Ecto neural progenitor cell (in vitro differentiated cells): ENCODE measurements at regions not wholly inside any gene's neighbourhood (a gene's known extent, or its start where the extent isn't known, plus 50 kb on each side); places are given as distances from the start of the nearest gene placed in this dataset.

Experiments used
- DNase-seq: peaks from one replicate; pipeline ENCODE4 v3.0.0-alpha.2; 2018; ENCODE audit warnings: low spot score

GRCh38 chr3:194928831-194929577 is 243.3 kb downstream of the FAM43A start:
- peak; percentile 61 for DNase-seq

- no peak for DNase-seq
Observed at GRCh38 chr3:194929578-194929960, 243.9 kb downstream of the FAM43A start.

GRCh38 chr3:194930377-194931204 is 244.9 kb downstream of the FAM43A start:
- peak; percentile 31 for DNase-seq

- DNase-seq, result no peak
Observed at GRCh38 chr3:194931347-194931746, 245.7 kb downstream of the FAM43A start.

DNA sequence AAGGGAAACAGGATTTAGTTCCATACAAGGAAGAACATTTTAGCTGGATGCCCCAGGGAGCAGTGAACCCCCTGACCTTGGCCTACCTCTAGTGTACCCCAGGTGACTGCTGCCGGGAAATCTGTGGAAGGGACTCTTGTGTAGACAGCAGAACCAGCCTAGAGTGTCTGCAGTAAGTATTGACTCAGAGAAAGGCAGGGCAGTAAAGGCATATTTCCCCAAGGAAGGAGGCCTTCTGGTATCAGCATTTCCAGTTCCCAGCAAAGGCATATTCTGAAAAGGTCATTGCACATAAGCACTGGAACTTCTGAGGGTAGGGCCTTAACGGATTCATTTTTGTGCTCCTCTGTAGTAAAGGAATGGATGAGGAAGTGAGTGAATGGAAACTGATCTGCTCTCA is 246.2 kb downstream of the FAM43A start:
- DNase-seq, result no peak

- DNase-seq, result peak; percentile 22
Observed at GRCh38 chr3:194933465-194933864, 247.8 kb downstream of the FAM43A start.

- peak; percentile 36 for DNase-seq
Observed at GRCh38 chr3:194935061-194935460, 249.4 kb downstream of the FAM43A start.

DNA sequence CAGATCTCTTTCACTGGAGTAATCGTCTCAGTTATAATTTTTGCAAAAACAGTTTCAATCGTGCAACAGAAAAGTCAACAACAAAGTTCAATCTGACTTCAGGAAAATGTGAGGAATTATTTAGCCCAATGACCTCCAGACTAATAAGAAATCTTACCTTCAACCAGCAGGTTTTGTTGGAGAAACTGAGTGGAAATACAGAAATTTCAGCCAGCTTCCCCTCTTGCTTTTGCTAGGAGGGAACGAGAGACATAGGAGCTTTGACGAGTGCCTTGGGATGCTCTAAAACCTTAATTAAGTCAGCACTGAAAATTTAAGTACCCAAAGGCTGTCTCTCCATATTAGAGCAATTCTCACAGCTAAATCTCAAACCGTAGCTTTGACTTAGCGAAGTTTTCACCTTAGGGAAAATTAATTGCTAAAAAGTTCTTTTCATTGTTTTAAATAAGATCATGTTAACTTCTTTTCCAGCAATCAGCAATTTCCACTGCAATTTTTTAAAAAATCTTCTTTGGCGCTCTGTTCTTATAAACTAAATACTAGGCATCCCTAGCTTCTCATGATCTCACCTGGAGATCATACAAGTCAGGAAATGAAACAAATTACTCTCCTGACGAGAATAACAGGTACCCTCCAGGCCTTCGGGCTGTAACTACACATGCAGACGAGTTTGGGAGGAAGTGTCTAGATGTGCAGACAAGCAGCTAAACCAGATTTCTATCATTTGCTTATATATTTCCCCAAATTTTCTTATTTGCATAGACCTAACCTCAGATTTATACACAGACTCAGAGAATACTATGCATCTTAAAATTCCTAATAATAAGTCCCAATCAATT is 250.2 kb downstream of the FAM43A start:
- no peak for DNase-seq

GRCh38 chr3:194936659-194937058 is 251.0 kb downstream of the FAM43A start:
- DNase-seq, result no peak

- no peak for DNase-seq
Observed at GRCh38 chr3:194937144-194937543, 251.5 kb downstream of the FAM43A start.

- no peak for DNase-seq
Observed at GRCh38 chr3:194937882-194938321, 252.2 kb downstream of the FAM43A start.

DNA sequence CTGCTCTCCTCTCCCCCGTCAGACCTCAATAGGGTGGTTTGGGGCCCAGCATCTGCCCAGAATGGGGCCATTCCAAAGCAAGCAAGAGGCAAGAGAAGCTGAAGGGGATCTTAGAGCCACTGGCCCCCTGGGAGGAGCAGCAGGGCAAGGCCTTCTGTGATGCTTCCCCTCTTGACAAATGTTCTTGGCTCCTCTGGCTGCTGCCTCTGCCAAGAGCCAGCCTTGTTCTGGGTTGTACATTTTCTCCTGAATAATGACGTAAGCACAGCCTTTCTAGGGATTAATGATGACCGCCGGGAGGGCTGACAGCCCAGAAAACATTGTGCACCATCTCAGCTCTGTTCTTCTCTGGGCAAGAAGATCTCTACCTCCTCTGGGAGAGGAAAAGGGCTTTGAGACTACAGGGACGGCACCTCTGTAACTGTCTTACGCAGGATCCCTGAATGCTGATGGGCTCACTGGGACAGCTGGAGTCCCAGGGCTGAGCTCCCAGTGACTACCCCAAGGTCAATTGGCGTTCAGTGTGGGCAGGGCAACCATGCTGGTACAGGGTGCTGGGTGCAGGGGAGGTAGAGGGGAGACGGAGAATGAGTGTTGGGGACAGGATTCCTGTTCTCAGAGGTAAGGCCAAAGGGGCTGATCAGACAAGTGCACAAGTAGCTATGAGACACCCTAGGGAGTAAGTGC is 253.3 kb downstream of the FAM43A start:
- no peak for DNase-seq

DNA sequence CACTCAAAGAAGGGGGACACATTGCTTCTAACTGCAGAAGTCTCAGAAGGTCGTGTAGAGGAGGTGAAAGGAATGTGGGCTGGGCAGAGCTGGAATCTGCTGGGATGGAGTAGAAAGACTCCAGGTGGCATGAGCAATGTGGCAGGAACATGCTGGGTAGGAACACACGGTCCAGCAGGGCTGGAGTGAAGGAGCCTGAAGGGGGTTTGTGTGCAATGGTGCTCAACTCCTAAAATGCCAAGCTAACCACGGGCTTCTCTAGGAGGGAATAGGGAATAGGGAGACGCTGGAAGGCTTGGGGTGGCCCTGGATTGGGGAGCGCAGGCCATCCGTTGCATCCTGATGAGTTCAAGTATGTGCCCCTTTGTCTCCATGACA is 253.8 kb downstream of the FAM43A start:
- no peak for DNase-seq

DNA sequence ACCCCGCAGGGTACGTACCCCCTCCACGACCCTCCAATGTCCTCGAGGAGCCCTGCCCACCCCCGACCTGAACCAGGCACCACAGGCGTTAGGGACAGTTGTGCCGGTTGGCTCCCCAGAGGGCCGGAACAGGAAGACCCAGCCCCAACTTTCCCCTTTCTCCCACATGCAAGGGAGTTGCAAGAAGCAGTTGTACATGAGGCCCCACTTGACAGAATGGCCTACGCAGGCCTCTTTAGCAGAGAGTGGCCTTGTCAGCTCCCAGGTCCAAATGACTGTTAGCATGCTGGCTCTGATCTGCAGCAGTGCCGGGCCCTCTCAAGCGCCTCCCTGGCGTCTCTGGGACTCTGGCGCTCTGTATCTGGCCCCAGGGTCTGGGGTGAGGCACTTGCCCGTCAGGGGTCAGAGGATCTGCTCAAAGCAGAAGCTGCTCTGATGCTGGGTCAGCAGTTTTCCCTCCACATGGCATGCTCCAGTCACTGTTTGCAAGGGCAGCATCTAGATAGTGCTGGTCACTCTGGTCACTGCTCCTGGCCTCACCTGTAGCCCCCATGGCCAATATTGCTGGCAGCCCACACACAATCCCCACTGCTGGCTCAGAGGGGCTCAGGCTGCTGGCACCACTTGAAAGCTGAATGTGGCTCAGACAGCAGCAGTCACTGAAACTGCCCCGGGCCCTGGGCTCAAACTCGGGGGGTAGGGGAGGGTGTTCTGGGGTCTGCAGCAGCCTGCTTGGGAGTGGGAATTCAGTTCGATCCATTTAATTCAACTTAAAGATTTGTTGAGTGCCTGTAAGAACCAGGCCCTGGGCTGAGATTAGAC is 254.5 kb downstream of the FAM43A start:
- DNase-seq, result no peak

DNA sequence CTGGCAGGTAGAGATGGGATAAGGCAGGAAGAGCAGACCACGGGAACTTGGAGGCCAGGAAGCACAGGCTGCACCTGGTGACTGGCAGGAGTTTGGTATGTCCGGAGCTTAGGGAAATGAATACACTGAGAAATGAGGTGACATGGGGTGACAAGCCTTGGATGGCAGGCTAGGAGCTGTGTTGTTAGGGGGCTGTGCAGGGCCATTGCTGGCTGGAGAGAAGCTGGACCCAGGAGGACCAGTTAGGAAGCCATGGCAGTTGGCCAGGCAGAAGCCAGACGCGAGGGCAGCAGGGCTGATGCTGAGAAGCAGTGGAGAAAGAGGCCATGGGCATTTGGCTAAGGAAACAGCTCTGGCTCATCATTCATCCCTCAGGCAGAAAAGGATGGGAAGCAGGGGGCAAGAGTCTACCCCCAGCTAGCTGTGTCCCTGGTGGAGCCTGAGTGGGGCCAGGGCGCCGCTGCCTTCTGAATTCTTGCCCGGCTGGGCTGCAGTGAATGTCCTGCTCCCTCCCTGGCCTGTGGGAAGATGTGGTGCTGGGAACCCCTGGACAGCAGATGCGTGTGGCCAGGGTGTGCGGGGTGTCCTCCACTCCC is 255.8 kb downstream of the FAM43A start:
- no peak for DNase-seq

GRCh38 chr3:194941956-194942511 is 256.4 kb downstream of the FAM43A start:
- no peak for DNase-seq

DNA sequence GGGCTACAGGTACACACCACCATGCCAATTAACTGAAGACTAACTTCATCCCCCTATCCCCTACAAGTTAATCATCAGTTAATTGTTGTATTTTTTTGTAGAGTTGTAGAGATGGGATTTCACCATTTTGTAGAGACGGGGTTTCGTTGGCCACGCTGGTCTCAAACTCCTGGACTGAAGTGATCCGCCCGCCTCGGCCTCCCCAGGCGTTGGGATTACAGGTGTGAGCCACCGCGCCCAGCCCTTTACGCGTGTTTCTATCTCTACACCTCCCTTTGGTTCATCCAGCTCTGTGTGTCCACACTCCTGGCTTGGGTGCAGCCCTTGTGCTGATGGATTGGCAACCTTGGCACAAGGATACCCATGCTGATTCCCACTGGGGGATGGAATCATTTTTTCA is 258.8 kb downstream of the FAM43A start:
- DNase-seq, result no peak

GRCh38 chr3:194945508-194945907 is 259.8 kb downstream of the FAM43A start:
- DNase-seq, result no peak

DNA sequence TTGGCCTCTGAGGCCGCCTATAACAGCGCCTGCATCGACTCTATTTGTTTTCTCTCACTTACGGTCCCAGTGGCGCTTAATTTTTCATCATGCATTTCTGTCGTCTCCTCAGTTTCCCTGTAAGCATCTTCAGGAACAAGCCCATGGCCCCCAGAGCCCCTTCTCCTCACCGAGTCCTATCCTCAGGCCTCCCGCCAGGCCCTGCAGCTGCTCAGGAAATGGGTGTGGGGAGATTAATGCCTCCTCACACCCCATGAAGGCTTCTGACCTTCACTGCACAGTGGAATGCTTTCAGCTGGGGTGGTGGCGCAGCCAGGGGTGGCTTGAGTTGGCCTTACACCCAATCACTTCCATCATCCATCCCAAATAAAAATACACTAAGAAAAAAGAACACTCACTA is 260.4 kb downstream of the FAM43A start:
- DNase-seq, result no peak

DNA sequence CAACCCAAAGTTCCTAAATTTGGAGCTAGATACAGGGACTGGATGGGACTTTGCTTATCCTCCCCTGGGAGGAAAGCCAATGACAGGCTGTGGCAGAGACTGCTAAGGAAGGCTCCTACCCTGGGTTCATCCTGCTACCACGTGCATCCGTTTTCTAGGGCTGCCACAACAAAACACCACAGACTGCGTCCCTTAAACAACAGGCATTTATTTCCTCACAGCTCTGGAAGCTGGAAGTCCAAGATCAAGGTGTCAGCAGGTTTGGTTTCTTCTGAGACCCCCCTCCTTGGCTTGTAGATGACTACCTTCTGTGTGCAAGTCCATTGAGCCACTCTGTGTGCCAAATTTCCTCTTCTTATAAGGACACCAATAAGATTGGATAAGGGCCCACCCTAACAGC is 263.9 kb downstream of the FAM43A start:
- no peak for DNase-seq
